A673 (cell line): ENCODE measurements at regions not wholly inside any gene's neighbourhood (a gene's known extent, or its start where the extent isn't known, plus 50 kb on each side); places are given as distances from the start of the nearest gene placed in this dataset.

ENCODE experiments used
- BruUV-seq: library from RNA; stranded (reverse); fragments of 400-500 nt; replicated peaks from 2 replicates; lab custom pipeline; 2021; lab: Mats Ljungman, UMichigan
- CTCF ChIA-PET: fragments of 300-600 bp; sonication (Branson Sonifier 250); formaldehyde crosslinking; loops from one replicate; lab custom pipeline; 2022; ENCODE audit warnings: antibody characterized with exemption; lab: Charles Lee
- POLR2A ChIA-PET: fragments of 300-600 bp; sonication (Branson Sonifier 250); formaldehyde crosslinking; loops from one replicate; lab custom pipeline; 2022; ENCODE audit warnings: antibody characterized with exemption; ENCODE audit not compliant: low non-redundant PET; lab: Charles Lee
- DNase-seq: peaks from one replicate; pipeline ENCODE4 v3.0.0-alpha.2; 2015; ENCODE audit warnings: low spot score
- H3K27ac ChIP-seq: fragments of 200-600 bp; sonication (generic); 2 replicates; pipeline ENCODE4 v1.5.1; 2016; ENCODE audit warnings: mixed run types, low read depth, mild to moderate bottlenecking, mixed read lengths, antibody characterized with exemption, low read length; ENCODE audit not compliant: poor library complexity, severe bottlenecking
- H3K27me3 ChIP-seq: fragments of 200-600 bp; sonication (generic); replicated peaks from 2 replicates; pipeline ENCODE4 v1.6.1; 2017; ENCODE audit warnings: mixed run types, low read depth, mild to moderate bottlenecking, mixed read lengths, antibody characterized with exemption, low read length; ENCODE audit not compliant: insufficient read depth, poor library complexity
- H3K36me3 ChIP-seq: fragments of 200-600 bp; sonication (generic); 2 replicates; pipeline ENCODE4 v1.6.1; 2016; ENCODE audit warnings: mixed run types, mild to moderate bottlenecking, mixed read lengths, antibody characterized with exemption, low read length; ENCODE audit not compliant: insufficient read depth, poor library complexity, severe bottlenecking
- H3K4me1 ChIP-seq: fragments of 200-600 bp; sonication (generic); 2 replicates; pipeline ENCODE4 v1.6.1; 2017; ENCODE audit warnings: mixed run types, mild to moderate bottlenecking, mixed read lengths, antibody characterized with exemption, low read length; ENCODE audit not compliant: insufficient read depth, poor library complexity, severe bottlenecking
- H3K4me3 ChIP-seq: fragments of 200-600 bp; sonication (generic); 2 replicates; pipeline ENCODE4 v1.5.1; 2016; ENCODE audit warnings: low read depth, mixed run types, mild to moderate bottlenecking, mixed read lengths, low read length; ENCODE audit not compliant: poor library complexity, severe bottlenecking
- H3K9me3 ChIP-seq: fragments of 200-600 bp; sonication (generic); 2 replicates; pipeline ENCODE4 v1.6.1; 2016; ENCODE audit warnings: mixed run types, low read depth, mild to moderate bottlenecking, mixed read lengths, antibody characterized with exemption, low read length; ENCODE audit not compliant: poor library complexity, severe bottlenecking
- CTCF ChIP-seq: fragments of 300-800, 200-600 bp; sonication (generic); conservative IDR thresholded peaks from 2 replicates; pipeline ENCODE4 v1.5.1; 2017; ENCODE audit warnings: low read depth, mild to moderate bottlenecking, antibody characterized with exemption, low read length, moderate library complexity, mixed read lengths
- EZH2 ChIP-seq: fragments of 200-600 bp; sonication (generic); IDR thresholded peaks from 2 replicates; pipeline ENCODE4 v1.6.1; 2017; ENCODE audit warnings: borderline replicate concordance, low read depth, mild to moderate bottlenecking, mixed read lengths, antibody characterized with exemption, low read length; ENCODE audit not compliant: poor library complexity, severe bottlenecking
- intact Hi-C: fragments of 100-400 bp; cut with micrococcal nuclease; formaldehyde crosslinking; loops from one replicate; pipeline ENCODE4 v1.10.0; 2022; ENCODE audit not compliant: unreplicated experiment

- intact Hi-C loops: no loop called here
- BruUV-seq: no TSS peak
- CTCF ChIA-PET: no interaction called here
- Histone ChIP-seq H3K36me3 (no peaks in the 10 kb centered on the region), H3K4me1 (no peaks in the 10 kb centered on the region), H3K27ac (no peak overlapping the region), H3K27me3 (no peaks in the 10 kb centered on the region), H3K4me3 (no peak overlapping the region), H3K9me3 (no peaks in the 10 kb centered on the region)
- no peak for DNase-seq
- POLR2A ChIA-PET: no interaction called here
- TF ChIP-seq CTCF: no peak
- no peak for TF ChIP-seq EZH2
These were observed 562.7 kb upstream of the NRSN1 start for GRCh38 chr6:23563323-23563722.

- no peaks in the 10 kb centered on the region for H3K9me3 ChIP-seq
- BruUV-seq: no TSS peak
- H3K4me1 ChIP-seq: no peaks in the 10 kb centered on the region
- no peak for TF ChIP-seq CTCF
- no peak for TF ChIP-seq EZH2
- intact Hi-C loops: no loop called here
- H3K4me3 ChIP-seq: no peak overlapping the region
- H3K27me3 ChIP-seq: no peaks in the 10 kb centered on the region
- DNase-seq: no peak
- H3K27ac ChIP-seq: no peak overlapping the region
- ChIA-PET POLR2A (no interaction called here), CTCF (no interaction called here)
- H3K36me3 ChIP-seq: no peaks in the 10 kb centered on the region
These were observed 559.6 kb upstream of the NRSN1 start for GRCh38 chr6:23566418-23566817.

- intact Hi-C loops: no loop called here
- Histone ChIP-seq H3K4me1 (no peaks in the 10 kb centered on the region), H3K27me3 (no peaks in the 10 kb centered on the region), H3K4me3 (no peak overlapping the region), H3K27ac (no peak overlapping the region), H3K36me3 (no peaks in the 10 kb centered on the region), H3K9me3 (no peaks in the 10 kb centered on the region)
- TF ChIP-seq EZH2: no peak
- no peak for TF ChIP-seq CTCF
- no peak for DNase-seq
- POLR2A ChIA-PET: no interaction called here
- CTCF ChIA-PET: no interaction called here
- no TSS peak for BruUV-seq
These were observed 557.7 kb upstream of the NRSN1 start for GRCh38 chr6:23568292-23568691.
